Neural crest cell (in vitro differentiated cells): ENCODE measurements at regions not wholly inside any gene's neighbourhood (a gene's known extent, or its start where the extent isn't known, plus 50 kb on each side); places are given as distances from the start of the nearest gene placed in this dataset.

Source experiments
- DNase-seq: peaks from one replicate; pipeline ENCODE4 v3.0.0; 2021; ENCODE audit warnings: low read depth, mixed read lengths, low spot score
- H3K27ac Mint-ChIP-seq: one replicate; pipeline ENCODE4 v1.8.0; 2021; ENCODE audit warnings: mild to moderate bottlenecking, mixed read lengths; ENCODE audit not compliant: unreplicated experiment
- H3K27me3 Mint-ChIP-seq: 2 replicates; pipeline ENCODE4 v1.8.0; 2021; ENCODE audit warnings: low read depth, mild to moderate bottlenecking, mixed read lengths
- H3K36me3 Mint-ChIP-seq: 2 replicates; pipeline ENCODE4 v1.8.0; 2021; ENCODE audit warnings: low read depth, mild to moderate bottlenecking, mixed read lengths
- H3K4me1 Mint-ChIP-seq: 2 replicates; pipeline ENCODE4 v1.8.0; 2021; ENCODE audit warnings: mixed read lengths
- H3K4me3 Mint-ChIP-seq: one replicate; pipeline ENCODE4 v1.8.0; 2021; ENCODE audit warnings: mild to moderate bottlenecking, mixed read lengths
- H3K9me3 Mint-ChIP-seq: 2 replicates; pipeline ENCODE4 v1.8.0; 2021; ENCODE audit warnings: mixed read lengths
- TF ChIP-seq, protein P1 (sequence below): fragments of 200-600 bp; sonication (generic); conservative IDR thresholded peaks from 2 replicates; pipeline ENCODE4 v1.5.0; 2021; ENCODE audit warnings: antibody characterized with exemption, mild to moderate bottlenecking

DNA sequence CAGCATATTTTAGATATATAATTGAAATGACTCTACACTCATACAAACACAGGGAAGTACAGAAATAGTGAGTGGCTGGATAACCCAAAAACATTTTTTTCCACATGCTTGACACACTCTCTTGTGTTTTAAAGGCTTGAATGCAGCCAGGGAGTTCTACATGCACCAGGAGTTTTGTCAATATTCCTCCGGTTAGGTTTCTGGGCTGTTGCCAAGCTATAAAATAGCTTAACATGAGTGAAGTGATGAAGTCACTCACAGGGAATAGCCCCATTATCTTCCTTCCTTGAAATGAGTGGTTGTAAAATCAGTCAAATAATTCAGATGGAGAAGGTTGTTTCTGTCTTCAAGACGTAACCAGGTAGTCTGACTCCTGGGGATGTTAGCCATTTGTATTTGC is 582.7 kb downstream of the SLC6A15 start:
- no peak for DNase-seq
- Mint-ChIP-seq H3K4me1 (no peaks in the 10 kb centered on the region), H3K36me3 (no peaks in the 10 kb centered on the region), H3K4me3 (no peak overlapping the region), H3K27me3 (no peaks in the 10 kb centered on the region), H3K9me3 (peaks cover 2% of the 10 kb centered on the region), H3K27ac (no peak overlapping the region)
- TF ChIP-seq, protein P1, sequence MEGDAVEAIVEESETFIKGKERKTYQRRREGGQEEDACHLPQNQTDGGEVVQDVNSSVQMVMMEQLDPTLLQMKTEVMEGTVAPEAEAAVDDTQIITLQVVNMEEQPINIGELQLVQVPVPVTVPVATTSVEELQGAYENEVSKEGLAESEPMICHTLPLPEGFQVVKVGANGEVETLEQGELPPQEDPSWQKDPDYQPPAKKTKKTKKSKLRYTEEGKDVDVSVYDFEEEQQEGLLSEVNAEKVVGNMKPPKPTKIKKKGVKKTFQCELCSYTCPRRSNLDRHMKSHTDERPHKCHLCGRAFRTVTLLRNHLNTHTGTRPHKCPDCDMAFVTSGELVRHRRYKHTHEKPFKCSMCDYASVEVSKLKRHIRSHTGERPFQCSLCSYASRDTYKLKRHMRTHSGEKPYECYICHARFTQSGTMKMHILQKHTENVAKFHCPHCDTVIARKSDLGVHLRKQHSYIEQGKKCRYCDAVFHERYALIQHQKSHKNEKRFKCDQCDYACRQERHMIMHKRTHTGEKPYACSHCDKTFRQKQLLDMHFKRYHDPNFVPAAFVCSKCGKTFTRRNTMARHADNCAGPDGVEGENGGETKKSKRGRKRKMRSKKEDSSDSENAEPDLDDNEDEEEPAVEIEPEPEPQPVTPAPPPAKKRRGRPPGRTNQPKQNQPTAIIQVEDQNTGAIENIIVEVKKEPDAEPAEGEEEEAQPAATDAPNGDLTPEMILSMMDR = no peak

DNA sequence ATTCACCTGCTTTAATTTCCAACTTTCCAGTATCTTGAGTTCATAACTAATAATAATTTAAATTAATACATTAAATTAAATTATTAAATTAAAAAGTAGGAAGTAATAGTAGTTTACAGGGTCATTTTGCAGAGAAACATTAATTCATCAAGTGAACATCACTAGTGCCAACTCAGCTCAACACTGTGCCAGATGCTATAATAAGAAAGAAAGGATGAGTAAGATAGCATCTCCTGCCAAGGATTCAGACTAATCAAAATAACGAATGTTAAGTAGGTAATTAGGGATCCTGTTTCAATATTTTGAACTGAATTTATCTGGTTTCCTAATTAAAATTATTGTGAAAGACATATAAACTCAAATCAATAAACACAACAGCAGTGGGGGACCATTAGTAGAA is 596.7 kb downstream of the SLC6A15 start:
- DNase-seq = no peak
- H3K36me3 Mint-ChIP-seq = no peaks in the 10 kb centered on the region
- no peaks in the 10 kb centered on the region for H3K4me1 Mint-ChIP-seq
- no peaks in the 10 kb centered on the region for H3K27me3 Mint-ChIP-seq
- H3K4me3 Mint-ChIP-seq = no peak overlapping the region
- no peak overlapping the region for H3K27ac Mint-ChIP-seq
- TF ChIP-seq, protein P1 = no peak
- peaks cover 12% of the 10 kb centered on the region for H3K9me3 Mint-ChIP-seq

DNA sequence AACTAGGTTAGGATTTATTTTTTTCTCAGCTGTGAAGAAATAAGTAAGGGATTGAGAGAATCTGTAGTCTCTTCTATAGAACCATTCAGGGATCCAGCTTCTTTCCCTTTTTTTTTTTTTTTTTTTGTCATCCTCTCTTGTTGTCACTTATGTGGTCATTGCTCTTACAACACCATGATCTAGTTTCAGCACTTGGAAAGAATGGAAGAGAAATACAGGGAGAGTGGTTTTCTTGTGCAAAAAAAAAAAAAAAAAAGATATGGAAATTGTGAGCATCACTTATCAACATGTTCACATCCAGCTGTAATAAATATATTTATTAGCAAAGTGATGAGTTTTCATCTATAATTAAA is 599.3 kb downstream of the SLC6A15 start:
- no peak overlapping the region for H3K27ac Mint-ChIP-seq

DNA sequence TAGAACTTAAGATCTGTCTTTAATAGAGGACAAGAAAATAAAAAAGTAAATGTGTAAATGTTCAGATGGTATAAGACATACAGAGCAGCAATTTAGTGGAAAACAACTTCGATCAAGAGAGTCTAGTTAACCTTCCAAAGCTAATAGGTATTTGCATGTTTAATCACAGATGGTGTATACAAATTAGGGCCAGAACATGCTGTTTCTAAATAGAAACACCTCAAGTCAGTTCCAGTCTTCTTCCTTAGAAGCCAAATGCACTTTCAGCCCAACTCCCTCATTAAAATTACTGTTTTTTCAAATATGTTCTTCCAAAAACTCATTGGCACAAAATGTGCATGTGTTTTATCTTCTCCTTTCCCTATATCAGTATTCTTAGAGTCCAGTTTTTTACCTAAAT is 604.4 kb downstream of the SLC6A15 start:
- Mint-ChIP-seq H3K27ac (no peak overlapping the region), H3K36me3 (no peaks in the 10 kb centered on the region), H3K27me3 (no peaks in the 10 kb centered on the region), H3K4me3 (no peak overlapping the region), H3K9me3 (peaks cover 7% of the 10 kb centered on the region), H3K4me1 (peaks cover 6% of the 10 kb centered on the region)
- DNase-seq = no peak
- TF ChIP-seq, protein P1 = no peak

More for the DNA sequence above, 599.3 kb downstream of the SLC6A15 start:
- no peaks in the 10 kb centered on the region for H3K27me3 Mint-ChIP-seq
- no peak overlapping the region for H3K4me3 Mint-ChIP-seq
- TF ChIP-seq, protein P1 = no peak
- H3K36me3 Mint-ChIP-seq = no peaks in the 10 kb centered on the region
- DNase-seq = no peak
- H3K9me3 Mint-ChIP-seq = peaks cover 8% of the 10 kb centered on the region
- no peaks in the 10 kb centered on the region for H3K4me1 Mint-ChIP-seq

DNA sequence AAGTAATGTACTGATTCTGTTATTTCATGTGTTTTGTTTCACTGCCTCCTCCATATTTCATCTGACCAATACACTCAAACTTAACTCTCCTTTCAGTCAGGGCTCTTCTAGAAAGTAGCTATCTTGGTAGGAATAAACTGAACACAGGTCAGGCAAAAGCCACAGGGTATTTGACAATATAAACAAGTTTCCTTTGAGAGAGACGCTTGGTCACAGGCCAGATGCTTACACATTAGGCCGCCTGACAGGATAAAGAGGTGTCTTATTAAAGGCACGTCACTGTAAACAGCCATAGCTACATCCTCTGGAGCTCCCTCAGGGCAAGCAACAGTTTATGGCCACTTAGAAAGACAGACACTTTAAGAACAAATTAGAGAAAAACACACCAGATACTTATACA is 607.5 kb downstream of the SLC6A15 start:
- peaks cover 6% of the 10 kb centered on the region for H3K4me1 Mint-ChIP-seq
- no peaks in the 10 kb centered on the region for H3K27me3 Mint-ChIP-seq
- peaks cover 4% of the 10 kb centered on the region for H3K9me3 Mint-ChIP-seq
- no peak overlapping the region for H3K4me3 Mint-ChIP-seq
- H3K27ac Mint-ChIP-seq = no peak overlapping the region
- H3K36me3 Mint-ChIP-seq = no peaks in the 10 kb centered on the region
- TF ChIP-seq, protein P1 = no peak
- DNase-seq = no peak

DNA sequence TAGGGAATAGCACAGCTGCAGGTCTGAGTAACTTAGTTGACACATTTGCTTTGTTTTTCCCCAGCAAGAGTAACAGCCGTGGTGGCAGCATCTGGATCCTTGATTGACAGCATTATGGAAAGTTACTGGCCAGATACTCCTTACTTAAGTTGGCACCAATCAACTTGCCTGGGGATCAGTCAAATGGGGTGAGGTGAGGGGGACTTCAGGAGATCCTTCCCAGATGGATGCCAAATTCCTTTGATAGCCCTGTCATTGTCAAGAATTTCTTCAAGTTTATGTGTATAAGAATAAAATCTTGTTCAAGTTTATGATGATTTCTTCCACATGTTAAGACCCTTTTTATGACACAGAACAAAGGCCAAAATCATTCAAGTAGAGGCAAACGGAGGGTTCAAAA is 618.4 kb downstream of the SLC6A15 start:
- H3K9me3 Mint-ChIP-seq = peaks cover 3% of the 10 kb centered on the region
- H3K27me3 Mint-ChIP-seq = no peaks in the 10 kb centered on the region
- H3K36me3 Mint-ChIP-seq = no peaks in the 10 kb centered on the region
- DNase-seq = no peak
- TF ChIP-seq, protein P1 = no peak
- H3K4me3 Mint-ChIP-seq = no peak overlapping the region
- no peak overlapping the region for H3K27ac Mint-ChIP-seq
- H3K4me1 Mint-ChIP-seq = no peaks in the 10 kb centered on the region
